Muscle of arm (tissue), 1 donor: ENCODE measurements at regions not wholly inside any gene's neighbourhood (a gene's known extent, or its start where the extent isn't known, plus 50 kb on each side); places are given as distances from the start of the nearest gene placed in this dataset.
"Not testable (repeated sequence)": the region's sequence is repeated elsewhere in the genome, so short reads cannot be mapped to it uniquely, and the experiment has no call there.

Experiments
- DNase-seq: peaks from one replicate; pipeline ENCODE4 v3.0.0-alpha.2; 2013

DNA sequence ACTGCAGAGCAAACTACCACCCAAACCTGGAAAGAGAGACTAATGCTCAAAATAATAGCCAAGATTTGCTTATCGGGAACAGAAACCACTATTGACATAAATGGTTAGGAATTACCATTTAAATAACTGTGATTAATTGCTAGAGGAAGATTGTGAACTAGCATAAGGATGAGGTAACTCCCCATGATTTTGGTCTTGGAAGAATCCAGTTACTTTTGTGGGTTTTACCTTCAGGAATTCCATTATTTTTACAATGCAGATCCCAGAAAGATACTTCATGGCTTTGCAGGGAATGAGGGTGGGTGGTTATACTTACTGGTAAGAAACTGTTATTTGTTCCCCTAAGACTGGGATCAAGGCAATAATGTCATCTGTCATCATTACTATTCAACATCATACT, 652.9 kb upstream of the FLRT2 start:
- no peak for DNase-seq

DNA sequence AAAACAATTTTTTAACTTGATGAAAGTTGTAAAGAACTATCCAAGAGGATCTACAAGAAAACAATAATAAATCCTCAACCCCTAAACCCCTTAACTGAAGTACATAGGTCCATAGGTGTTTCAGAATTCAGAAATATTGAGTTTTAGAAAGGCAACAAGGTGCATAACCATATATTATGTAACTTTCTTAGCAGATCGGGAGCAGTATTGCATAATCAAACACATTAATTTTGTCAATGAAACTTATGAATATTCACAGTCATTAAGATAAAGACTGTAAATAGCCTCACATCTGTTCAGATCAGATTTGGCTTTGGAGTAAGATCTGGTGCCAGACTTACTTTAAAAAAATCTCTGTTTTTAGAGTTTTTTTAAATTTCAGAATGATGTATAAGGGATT, 647.1 kb upstream of the FLRT2 start:
- DNase-seq = no peak

DNA sequence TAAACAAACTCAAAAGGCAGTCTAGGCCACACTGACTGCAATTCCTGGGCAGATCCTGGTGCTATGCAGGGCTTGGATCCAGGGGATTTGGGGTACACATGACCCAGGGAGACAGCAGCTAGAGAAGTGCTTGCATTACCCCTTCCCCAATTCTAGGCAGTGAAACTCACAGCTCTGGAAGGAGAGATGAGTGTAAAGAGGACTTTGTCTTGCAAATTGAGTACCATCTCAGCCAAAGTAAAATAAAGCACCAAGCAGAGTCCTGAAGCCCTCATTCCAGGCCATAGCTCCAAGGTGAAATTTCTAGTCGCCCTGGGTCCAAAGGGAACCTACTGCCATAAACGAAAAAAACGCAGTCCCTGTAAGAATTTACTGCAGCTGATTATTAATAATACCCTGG, 644.9 kb upstream of the FLRT2 start:
- no peak for DNase-seq

DNA sequence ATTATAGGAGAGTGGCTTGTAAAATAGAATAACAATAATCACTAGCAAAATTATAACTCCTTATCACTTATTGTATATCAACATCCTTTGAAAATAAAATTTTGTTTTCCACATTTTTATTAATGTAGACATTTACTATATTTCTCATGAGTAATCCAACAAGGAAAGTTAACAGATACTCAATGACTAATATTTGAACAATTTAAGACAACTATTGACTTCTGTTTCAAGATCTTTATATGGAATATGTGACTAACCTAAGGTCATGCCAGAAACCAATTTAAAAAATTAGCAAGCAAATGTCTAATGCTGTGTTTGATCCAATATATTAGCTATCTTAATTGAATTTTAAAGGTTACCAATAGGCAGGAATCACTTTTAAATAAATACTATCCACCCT, 638.5 kb upstream of the FLRT2 start:
- DNase-seq = no peak

DNA sequence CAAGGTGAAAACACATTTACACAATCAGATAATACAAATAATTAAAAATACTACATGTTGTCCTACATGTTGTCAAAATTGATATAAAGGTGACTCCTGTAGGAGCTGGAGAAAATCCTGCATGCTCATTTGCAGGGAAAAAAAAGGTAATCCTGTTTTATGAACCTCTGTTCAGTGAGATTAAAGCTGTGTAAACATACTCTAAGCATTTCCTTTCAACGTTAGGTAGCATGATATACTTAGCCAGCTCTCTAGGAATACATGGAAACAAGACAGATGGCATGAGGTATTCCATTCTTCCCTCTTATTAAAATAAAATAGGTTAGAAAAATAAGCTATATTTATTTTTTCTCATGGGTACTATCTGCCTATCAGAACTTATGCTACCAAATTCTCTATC, 635.7 kb upstream of the FLRT2 start:
- no peak for DNase-seq

DNA sequence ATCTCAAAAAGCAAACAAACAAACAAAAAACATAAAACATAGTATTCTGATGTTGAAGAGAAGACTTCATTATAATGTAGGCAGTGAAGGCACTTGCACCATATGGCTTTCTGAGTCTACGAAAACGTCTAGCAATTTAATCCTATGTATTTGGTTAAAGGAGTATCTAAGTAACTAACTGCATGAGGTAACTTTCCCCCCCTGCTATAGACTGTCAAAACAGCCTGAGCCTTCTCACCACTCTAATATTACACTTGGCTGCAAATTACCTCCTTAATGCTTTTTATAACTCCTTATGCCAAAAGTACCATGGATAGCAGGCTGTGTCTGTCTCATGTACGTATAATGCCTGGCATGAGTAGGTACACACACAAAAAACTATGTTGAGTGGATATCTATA, 607.6 kb upstream of the FLRT2 start:
- no peak for DNase-seq

DNA sequence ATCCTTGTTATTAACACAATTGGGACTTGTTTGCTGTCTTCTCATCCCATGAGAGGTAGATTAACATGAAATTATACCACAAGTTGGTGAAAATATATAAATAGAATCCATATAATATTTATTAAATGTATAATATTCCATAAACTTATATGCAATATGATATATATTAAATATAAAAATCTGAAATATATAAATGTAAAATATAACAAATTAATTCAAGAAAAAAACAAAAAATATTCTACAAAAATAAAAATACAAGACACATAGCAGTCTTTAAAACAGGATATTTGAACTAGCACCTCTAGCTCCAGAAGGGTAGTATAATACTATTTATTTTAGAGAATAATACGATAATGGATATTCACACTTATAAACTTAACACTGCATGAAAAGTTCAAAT, 603.3 kb upstream of the FLRT2 start:
- DNase-seq = no peak

DNA sequence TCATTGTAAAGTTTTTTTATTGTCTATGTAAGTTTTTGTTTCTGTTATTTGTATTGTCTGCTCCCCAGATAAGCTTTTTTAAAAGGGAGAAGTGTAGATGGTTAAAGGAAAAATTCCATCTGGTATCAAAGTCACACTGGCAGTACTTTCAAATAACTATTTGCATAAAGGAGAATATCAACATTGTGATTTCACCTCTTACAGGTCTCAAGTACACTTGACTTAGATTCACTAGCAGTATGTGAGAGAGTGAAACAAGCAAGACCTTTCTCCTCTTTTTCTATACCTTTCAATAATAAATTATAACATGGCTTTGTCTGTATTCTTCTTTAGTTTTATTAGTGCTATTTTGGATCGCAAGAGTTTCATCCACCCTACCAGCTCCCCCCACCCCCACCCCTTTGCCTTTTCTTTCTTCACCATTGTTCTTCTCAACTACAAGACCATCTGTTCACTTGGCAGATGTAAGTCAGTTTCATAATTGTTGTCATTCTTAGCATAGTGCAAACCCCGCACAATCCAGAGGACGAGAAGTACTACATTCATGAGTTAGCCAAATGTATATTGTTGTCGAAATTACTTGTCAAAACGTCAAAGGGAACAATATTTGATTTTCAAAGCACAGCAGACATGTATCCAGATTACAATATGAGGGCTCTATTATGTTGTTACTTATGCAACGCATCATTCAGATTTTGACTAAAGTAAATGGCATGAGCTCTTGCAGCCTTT, 602.7 kb upstream of the FLRT2 start:
- peak; percentile 15 for DNase-seq

DNA sequence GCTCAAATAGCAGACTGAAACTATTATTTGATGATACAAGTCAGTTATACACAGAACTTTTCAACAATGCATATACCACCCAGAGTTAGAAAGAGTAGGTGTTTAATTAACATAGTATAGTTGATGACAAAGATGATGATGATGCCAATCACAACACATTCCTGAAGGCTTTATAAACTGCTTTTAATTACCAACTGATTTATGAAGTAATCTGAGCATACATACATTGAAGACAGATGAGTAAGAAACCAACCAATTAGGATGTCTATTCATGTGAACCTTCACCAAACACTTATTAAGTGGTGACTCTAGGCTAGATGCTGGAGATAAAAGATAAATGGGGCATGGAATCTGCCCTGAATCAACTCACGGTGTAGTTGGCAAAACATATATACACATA, 600.9 kb upstream of the FLRT2 start:
- no peak for DNase-seq

DNA sequence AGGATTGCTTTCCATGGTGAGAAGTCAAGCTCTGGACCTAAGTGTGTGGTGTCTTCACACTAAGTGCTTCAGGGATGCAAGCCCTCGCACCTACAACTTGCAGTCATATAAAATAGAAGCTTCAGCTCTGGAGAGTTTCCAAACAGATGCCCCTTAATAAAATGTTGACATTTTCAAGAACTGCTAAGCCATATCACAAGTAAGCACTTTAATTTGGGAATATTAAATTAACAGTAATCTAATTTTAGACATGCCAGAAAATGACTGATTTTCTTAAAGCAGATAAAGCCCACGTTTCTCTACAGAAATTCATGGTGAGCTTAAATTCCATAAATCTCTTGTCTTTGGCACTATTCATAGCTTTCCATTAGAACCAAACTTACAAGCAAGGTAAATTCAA, 600.1 kb upstream of the FLRT2 start:
- no peak for DNase-seq

DNA sequence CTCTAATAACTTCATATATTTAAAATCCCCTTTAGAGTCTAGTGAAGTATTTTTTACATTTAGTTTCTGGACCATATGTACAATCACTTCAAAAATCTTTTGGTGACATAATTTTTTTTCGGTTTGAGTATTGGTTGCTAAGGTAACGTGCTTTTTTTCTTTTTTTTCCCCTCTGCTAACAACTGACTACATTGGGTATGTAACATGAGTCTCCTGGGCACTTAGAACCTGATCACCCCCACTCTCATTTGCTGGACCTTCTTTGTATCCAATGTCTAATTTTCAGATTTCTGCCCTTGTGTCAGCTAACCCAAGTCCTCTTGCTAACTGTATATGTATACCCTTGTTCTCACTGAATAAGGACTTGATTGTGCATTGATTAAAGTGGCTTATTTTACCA, 592.9 kb upstream of the FLRT2 start:
- no peak for DNase-seq

DNA sequence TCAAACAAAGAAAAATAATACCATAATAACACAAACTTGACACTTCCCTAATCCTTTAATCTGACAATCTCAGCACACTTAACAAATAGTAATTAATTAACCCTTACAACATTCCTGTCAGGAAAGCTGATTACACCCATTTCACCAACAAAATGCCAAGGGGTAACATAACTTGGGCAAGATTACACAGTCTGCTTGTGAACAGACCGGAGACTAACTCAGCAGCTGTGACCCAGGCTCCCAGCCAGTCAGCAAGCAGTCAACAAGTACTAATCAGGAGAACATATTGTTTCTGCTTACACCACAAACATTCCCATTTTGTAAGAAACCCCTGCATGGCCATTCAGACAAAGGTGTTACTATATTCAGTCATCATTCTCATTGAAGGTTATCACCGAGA, 592.5 kb upstream of the FLRT2 start:
- DNase-seq = no peak

DNA sequence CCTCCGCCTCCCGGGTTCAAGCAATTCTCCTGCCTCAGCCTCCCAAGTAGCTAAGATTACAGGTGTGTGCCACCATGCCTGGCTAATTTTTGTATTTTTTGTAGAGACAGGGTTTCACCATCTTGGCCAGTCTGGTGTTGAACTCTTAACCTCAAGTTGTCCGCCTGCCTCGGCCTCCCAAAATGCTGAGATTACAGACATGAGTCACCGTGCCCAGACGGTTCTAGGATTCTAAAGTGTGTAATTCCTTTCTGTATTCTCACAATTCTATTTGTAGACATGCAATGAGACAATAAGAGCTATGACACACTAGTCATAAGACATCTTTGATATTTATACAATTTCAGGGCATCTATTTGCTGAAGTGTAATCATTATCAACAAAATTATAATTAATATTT, 585.0 kb upstream of the FLRT2 start:
- not testable (repeated sequence) for DNase-seq

DNA sequence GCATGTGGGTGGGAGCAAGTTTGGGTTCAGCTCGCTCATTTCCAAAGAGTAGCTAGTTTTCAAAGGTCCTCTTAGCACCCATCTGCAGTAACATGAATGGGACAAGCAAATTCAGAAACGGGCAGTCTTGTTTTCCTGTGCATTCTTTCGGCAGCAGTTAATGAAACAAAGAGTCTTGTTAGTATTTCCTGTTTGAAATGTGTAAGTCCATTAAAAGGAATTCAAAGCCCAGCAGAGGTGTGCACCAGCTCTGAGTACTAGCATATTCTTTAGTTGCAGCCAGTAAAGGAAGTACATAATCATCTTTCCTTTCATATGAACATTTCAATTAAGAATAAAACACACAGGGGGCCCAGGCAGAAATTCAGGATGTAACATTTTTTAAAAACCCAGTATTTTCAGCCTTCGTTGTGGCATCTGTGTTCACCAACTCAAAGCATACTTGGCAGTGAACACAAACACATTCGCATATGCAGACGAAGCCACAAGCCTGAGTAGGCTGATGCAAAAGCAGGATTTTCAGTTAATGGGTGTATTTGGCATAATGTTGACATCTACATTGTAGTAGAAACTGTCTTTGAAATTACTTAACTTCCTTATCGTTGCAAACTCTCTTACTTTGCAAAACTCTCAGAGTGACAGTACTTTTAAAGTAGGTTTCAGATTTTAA, 570.0 kb upstream of the FLRT2 start:
- DNase-seq = no peak

DNA sequence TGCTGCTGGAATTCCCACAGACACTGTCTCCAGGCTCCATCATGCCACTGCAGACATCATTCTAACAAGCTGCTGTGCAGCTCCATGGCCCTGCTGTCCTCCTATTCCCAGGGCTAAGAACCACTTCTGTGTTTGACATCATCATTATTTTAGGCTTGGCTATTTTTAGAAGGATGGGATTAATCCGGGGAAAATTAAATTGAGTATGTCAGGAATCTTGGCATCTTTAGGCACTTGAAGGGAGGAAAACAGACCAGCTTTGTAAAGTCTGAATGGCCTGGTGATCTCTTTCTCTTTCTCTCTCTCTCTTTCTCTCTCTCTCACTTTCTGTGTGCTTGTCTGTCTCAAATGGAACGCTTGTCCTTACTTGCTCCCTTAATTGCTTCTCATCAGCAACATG, 568.3 kb upstream of the FLRT2 start:
- no peak for DNase-seq

DNA sequence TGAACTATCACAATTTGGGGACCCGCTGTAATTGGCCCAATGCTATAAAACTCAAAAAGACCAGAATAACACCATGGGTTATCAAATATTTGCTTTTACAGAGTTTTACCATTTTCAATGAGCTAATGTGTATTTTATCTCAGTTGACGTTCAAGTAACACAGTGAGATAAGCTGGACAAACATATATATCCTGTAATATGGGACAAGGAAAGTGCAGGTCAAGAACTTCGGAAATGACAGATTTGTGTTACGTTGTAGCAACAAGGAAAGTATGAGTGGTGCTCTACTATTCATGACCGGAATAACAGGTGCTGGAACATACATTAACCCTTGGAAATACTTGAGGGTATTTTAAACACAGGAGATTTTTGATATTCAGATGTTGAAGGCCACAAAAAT, 566.4 kb upstream of the FLRT2 start:
- DNase-seq = no peak

DNA sequence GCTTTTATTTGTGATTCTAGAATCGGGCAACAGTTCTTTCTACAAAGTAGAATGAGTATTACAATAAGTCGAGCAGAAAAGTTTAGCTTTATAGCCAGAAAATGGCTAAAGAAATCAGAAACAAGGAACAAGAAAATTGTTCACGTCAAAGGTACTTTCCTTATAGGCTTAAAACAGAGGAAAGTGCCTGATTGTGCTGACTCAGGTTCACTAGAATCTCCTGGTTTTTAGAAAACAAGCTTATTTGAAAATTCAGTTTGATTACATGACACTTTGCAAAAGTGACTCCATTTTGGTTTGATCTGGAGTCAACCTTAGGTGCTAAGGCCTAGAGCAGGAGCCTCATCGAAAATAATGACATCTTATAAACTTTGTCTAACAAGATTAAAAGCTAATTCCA, 564.7 kb upstream of the FLRT2 start:
- DNase-seq = no peak

DNA sequence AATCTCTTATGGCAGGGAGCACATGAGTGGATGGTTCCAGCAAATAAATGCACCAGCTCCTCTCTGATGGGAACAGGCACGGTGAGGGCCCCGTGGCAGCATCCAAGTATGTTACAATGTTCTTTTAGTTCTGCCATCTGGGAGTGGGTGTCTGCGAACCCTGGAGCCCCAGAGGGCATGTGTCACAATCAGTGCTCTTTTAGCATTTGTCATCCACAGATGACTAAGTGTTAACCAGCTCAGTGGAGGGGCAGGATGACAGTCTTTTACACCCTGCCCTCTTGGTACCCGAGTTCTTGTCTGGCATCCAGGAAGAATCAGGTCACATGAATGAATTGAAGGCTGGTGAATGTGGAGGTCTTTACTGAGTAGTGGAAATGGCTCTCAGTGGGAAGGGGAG, 560.4 kb upstream of the FLRT2 start:
- DNase-seq = no peak

DNA sequence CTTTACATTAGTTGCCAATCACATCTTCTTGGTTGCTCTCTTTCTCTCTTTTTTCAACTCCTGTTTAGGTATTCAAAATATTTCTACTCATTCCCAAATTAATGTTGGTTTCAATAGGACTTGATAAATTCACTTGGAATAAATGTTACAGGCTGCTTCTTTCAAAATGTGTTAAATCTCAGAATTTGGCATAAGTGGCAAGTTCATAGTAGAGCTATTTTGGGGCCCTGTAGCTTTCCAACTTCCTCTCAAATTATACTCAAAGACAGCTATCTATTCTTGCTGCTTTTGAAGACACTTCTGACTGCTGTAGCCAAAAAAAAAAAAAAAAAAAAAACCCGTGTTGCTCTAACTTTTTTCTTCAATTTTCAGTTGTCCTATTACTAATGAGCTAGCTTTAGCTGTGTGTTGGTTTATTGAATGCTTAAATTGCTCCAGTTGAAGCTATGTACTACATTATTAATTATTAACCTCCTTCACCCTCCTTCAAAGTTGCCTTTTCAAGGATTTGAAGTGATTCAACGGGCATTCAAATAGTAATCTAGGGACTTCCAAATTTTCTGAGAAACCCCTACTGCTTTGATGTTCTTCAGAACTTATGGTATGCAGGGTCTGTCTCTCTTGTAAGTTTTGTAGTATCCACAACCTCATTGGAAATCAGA, 554.6 kb upstream of the FLRT2 start:
- no peak for DNase-seq

DNA sequence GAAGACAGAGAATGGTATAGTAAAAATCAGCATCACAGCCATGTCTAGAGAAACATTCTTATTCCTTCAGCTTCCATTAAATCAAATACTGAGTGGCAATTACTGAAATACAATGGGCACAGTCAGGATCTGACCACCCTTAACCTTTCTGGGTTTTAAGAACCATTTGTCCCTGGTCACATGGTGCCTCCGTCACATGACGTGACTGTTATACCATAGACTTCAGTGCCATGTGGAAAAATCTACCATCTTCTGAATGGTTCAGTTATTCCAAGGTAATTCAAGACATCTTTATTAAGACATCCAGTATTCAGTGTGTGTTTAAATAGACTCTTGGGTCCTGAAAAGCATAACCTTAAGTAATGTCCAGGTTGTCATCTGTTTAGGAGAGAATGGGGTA, 553.1 kb upstream of the FLRT2 start:
- no peak for DNase-seq

DNA sequence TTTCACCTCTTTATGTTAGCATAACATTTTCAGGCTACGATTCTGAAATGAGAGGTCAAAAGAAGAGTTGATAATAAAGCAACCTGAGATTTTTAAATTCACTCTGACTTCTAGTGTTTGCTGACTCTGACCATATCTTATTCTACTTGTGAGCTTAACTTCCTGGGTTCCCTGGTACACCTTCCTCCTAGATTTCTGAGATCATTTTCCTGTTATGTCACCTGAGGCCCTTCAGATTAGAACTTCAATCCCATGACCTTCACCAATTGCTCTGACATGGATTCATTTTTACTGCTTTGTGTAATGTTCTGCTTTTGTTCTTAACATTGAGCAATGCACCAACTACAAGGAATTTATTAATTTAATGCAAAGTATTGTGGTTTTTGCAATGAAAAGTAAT, 542.9 kb upstream of the FLRT2 start:
- no peak for DNase-seq

DNA sequence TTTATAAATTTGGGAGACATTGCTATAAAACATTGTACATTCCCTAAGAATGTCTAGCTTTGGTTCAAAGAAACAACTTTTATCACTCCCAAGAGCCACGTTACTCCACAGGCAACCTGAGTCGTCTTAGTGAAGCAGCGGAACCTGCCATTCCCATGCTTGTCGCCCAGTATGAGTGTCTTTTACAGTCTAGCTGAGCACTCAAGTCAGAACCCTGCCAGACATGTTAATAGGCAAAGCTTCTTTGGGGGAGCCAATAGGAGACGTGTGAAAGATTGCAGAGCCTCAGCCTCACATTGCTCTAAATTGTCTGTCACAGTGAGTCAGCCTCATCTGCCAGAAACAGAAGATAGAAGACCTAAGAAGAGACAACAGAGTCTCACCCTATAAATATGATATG, 541.6 kb upstream of the FLRT2 start:
- no peak for DNase-seq

DNA sequence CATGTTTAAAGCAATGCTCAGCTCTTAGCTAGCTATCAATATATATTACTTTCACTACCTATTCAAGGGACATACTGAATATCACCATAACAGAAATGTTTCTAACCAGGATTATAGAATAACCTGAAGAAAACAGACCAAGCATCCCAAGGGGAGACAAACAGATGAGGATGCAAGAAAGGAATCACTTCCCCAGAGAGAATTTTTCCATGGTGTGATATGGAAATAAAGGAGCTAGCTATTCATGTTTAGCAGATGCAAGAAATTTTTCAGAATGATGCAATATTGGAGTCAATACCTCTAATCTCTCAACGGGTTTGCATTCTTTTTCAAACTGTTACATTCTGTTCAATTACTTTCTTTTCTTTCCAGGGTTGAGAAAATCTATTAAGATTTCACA, 538.9 kb upstream of the FLRT2 start:
- peak; percentile 44 for DNase-seq

DNA sequence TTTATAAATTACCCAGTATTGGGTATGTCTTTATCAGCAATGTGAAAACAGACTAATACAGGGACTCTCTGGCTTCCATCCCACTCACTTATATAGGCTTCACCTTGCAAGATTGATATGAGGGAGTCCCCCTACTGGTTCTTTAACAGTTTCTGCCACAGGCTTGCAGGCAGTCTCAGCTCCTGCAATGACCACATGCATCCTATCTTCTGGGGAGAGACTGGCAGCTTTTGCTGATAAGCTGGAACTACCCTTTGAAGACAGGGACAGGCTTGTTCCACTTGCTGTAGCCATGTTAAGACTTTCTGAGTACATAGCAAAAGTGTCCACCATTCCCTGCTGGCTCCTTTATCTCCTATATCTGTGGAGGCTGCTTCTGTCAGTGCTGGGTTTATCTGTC, 531.7 kb upstream of the FLRT2 start:
- no peak for DNase-seq
